IPS-15b (cell line): ENCODE measurements at regions not wholly inside any gene's neighbourhood (a gene's known extent, or its start where the extent isn't known, plus 50 kb on each side); places are given as distances from the start of the nearest gene placed in this dataset.
"Not testable (repeated sequence)": the region's sequence is repeated elsewhere in the genome, so short reads cannot be mapped to it uniquely, and the experiment has no call there.

Source experiments
- H3K27me3 ChIP-seq: one replicate; pipeline ENCODE4 v1.6.1; 2013; ENCODE audit warnings: low read length; ENCODE audit not compliant: control insufficient read depth, insufficient read depth
- H3K36me3 ChIP-seq: one replicate; pipeline ENCODE4 v1.6.1; 2013; ENCODE audit warnings: low read length; ENCODE audit not compliant: control insufficient read depth, insufficient read depth
- H3K4me1 ChIP-seq: one replicate; pipeline ENCODE4 v1.6.1; 2013; ENCODE audit warnings: mild to moderate bottlenecking, low read length; ENCODE audit not compliant: control insufficient read depth, insufficient read depth
- H3K4me3 ChIP-seq: one replicate; pipeline ENCODE4 v1.5.1; 2013; ENCODE audit warnings: low read depth, low read length
- H3K9ac ChIP-seq: one replicate; pipeline ENCODE4 v1.6.1; 2013; ENCODE audit warnings: low read depth, mild to moderate bottlenecking, low read length
- H3K9me3 ChIP-seq: one replicate; pipeline ENCODE4 v1.6.1; 2013; ENCODE audit warnings: mild to moderate bottlenecking, low read length; ENCODE audit not compliant: control insufficient read depth, insufficient read depth

- H3K9ac ChIP-seq = no peak overlapping the region
- no peaks in the 10 kb centered on the region for H3K4me1 ChIP-seq
- H3K4me3 ChIP-seq = no peak overlapping the region
- H3K36me3 ChIP-seq = no peaks in the 10 kb centered on the region
- no peaks in the 10 kb centered on the region for H3K27me3 ChIP-seq
- no peaks in the 10 kb centered on the region for H3K9me3 ChIP-seq
Measured at GRCh38 chr10:61016630-61017029, 72.6 kb upstream of the RHOBTB1 start.

- no peaks in the 10 kb centered on the region for H3K27me3 ChIP-seq
- H3K36me3 ChIP-seq = no peaks in the 10 kb centered on the region
- H3K4me3 ChIP-seq = no peak overlapping the region
- no peak overlapping the region for H3K9ac ChIP-seq
- H3K9me3 ChIP-seq = no peaks in the 10 kb centered on the region
- H3K4me1 ChIP-seq = no peaks in the 10 kb centered on the region
Measured at GRCh38 chr10:61016007-61016406, 72.0 kb upstream of the RHOBTB1 start.

GRCh38 chr10:61010863-61011262 lies 66.9 kb upstream of the RHOBTB1 start:
- H3K4me3 ChIP-seq = no peak overlapping the region
- H3K27me3 ChIP-seq = no peaks in the 10 kb centered on the region
- H3K9ac ChIP-seq = no peak overlapping the region
- no peaks in the 10 kb centered on the region for H3K36me3 ChIP-seq
- no peaks in the 10 kb centered on the region for H3K4me1 ChIP-seq
- no peaks in the 10 kb centered on the region for H3K9me3 ChIP-seq

- not testable (repeated sequence) for H3K4me1 ChIP-seq, H3K9ac ChIP-seq, H3K4me3 ChIP-seq, H3K36me3 ChIP-seq, H3K9me3 ChIP-seq
- H3K27me3 ChIP-seq = peaks cover 24% of the 10 kb centered on the region
Measured at GRCh38 chr10:61003069-61003468, 59.1 kb upstream of the RHOBTB1 start.

- Histone ChIP-seq H3K27me3 (peaks cover 24% of the 10 kb centered on the region), H3K9me3 (no peaks in the 10 kb centered on the region), H3K36me3 (no peaks in the 10 kb centered on the region), H3K4me1 (peaks cover 2% of the 10 kb centered on the region), H3K9ac (no peak overlapping the region), H3K4me3 (peak overlapping the region; percentile 56)
Measured at GRCh38 chr10:61001731-61002122, 57.7 kb upstream of the RHOBTB1 start.

- peaks cover 24% of the 10 kb centered on the region for H3K27me3 ChIP-seq
- no peaks in the 10 kb centered on the region for H3K36me3 ChIP-seq
- H3K9me3 ChIP-seq = no peaks in the 10 kb centered on the region
- H3K9ac ChIP-seq = peak overlapping the region; percentile 37
- H3K4me3 ChIP-seq = peak overlapping the region; percentile 87
- peaks cover 2% of the 10 kb centered on the region for H3K4me1 ChIP-seq
Measured at GRCh38 chr10:61000769-61001730, 57.1 kb upstream of the RHOBTB1 start.

- Histone ChIP-seq H3K4me1 (peaks cover 2% of the 10 kb centered on the region), H3K9ac (no peak overlapping the region)
Measured at GRCh38 chr10:60998932-60999331, 54.9 kb upstream of the RHOBTB1 start.

GRCh38 chr10:60994128-60994527 lies 50.1 kb upstream of the RHOBTB1 start:
- Histone ChIP-seq H3K9ac (no peak overlapping the region), H3K27me3 (peaks cover 1% of the 10 kb centered on the region), H3K36me3 (no peaks in the 10 kb centered on the region), H3K4me3 (no peak overlapping the region), H3K9me3 (peaks cover 4% of the 10 kb centered on the region), H3K4me1 (peaks cover under 1% of the 10 kb centered on the region)

More at GRCh38 chr10:60998932-60999331, 54.9 kb upstream of the RHOBTB1 start:
- Histone ChIP-seq H3K36me3 (no peaks in the 10 kb centered on the region), H3K4me3 (no peak overlapping the region), H3K9me3 (no peaks in the 10 kb centered on the region), H3K27me3 (peaks cover 24% of the 10 kb centered on the region)
